ENCODE measurements at regions not wholly inside any gene's neighbourhood (a gene's known extent, or its start where the extent isn't known, plus 50 kb on each side); places are given as distances from the start of the nearest gene placed in this dataset.

GRCh38 chr1:208737161-208737560, 493.0 kb upstream of the PLXNA2 start:
- no peak for TF ChIP-seq CTCF (IDR thresholded peaks at IDR 0.05)
- no peak for TF ChIP-seq POLR2AphosphoS5 (IDR thresholded peaks at IDR 0.05; ENCODE audit: low read depth, low read length)
- no peak for TF ChIP-seq REST (IDR thresholded peaks at IDR 0.05; ENCODE audit: insufficient read depth in 1 of 2, low read depth in 2 of 2, low read length in 1 of 2)
- TF ChIP-seq SIN3A (IDR thresholded peaks at IDR 0.05; ENCODE audit: borderline replicate concordance, insufficient read depth, low read depth, low read length) = no peak
- no peak for TF ChIP-seq TCF7L2 (IDR thresholded peaks at IDR 0.05; ENCODE audit: low read depth, low read length)
